DMS114 treated with DMSO at 0.1 percent for 48 hours (cell line): ENCODE measurements at regions not wholly inside any gene's neighbourhood (a gene's known extent, or its start where the extent isn't known, plus 50 kb on each side); places are given as distances from the start of the nearest gene placed in this dataset.

Experiments
- DNase-seq: peaks from one replicate; lab custom pipeline; 2025; ENCODE audit not compliant: unreplicated experiment; lab: John Stamatoyannopoulos, UW

DNA sequence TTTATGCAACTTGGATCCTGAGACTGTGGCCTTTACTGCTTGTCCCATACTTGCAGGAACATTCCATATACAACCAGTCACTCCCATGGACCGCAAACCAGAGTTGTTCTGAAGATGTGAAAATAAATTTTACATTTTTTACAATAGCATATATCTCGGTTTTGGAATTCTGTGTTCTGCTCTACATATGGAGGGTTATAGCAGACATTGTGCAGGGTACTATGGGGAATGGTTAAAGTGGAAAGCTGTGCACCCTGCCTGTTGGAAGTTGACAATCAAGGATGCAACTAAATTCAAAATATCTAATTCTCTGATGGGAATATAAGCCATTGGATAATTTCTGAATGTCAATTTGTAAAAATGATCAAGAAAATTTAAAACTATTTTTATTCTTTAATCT, 603.3 kb downstream of the RAB28 start:
- DNase-seq = no peak

GRCh38 chr4:12879496-12879895, 604.6 kb downstream of the RAB28 start:
- DNase-seq = no peak

DNA sequence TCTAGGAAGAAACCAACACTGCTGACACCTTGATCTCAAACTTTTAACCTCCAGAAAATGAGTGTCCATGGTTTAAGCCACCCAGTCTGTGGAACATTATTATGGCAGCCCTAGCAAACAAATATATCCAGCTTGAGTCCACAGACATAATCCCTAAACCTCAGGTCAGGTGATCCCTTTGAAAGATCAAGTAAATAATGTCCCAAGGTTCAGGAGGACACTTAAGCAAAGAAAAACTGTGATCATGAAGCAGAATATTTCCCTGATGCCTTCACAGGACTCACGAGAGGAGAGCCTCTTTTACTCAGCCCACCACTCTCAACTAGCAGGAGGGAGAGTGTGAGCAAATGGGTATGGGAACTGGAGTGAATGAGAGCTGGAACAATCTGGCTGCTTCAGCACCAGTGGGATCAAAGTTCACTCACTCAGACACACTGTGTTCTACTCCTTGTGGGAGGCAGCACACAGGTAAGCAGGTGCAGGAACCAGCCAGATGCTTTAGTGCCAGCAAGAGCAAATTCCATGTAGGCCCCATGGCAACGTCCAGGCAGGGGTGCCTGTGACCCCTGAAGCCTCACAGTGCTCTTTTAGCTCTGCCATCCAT, 608.4 kb downstream of the RAB28 start:
- DNase-seq = no peak

DNA sequence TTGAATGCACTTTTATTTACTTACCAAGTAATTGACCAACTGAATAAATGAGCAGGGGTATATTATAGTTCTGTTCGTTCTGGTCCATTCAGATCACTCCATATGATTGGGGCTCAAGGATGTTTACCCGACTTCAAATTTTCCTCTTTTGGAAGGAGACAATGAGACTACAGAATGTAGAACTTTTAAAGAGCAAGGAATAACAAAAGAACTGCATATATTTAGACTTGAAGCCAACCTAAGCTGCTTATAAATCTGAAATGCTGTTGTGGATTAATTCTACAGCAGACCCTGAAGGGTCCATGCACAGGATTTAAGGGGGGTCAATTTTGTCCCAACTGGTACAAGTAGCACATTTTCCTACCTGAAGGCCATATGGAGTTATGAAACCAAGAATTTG, 610.8 kb downstream of the RAB28 start:
- DNase-seq = no peak

DNA sequence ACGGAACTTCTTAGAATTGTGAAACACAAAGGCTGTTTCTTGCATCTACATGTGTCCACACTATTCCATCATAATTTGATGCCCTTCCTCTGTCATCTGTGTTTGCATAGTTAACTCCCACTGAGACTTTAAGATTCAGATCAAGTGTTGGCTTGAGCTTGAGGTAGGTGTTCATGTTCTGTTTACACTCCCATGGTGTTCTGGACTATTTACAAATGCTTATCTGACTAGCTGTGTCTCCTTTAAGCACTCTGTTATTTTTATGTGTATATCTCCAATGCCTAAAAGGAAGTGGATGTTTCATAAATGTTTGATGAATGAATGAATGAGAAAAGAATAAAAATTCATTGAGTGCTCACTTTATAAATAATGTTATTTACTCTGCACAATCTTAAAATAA, 622.7 kb downstream of the RAB28 start:
- no peak for DNase-seq

DNA sequence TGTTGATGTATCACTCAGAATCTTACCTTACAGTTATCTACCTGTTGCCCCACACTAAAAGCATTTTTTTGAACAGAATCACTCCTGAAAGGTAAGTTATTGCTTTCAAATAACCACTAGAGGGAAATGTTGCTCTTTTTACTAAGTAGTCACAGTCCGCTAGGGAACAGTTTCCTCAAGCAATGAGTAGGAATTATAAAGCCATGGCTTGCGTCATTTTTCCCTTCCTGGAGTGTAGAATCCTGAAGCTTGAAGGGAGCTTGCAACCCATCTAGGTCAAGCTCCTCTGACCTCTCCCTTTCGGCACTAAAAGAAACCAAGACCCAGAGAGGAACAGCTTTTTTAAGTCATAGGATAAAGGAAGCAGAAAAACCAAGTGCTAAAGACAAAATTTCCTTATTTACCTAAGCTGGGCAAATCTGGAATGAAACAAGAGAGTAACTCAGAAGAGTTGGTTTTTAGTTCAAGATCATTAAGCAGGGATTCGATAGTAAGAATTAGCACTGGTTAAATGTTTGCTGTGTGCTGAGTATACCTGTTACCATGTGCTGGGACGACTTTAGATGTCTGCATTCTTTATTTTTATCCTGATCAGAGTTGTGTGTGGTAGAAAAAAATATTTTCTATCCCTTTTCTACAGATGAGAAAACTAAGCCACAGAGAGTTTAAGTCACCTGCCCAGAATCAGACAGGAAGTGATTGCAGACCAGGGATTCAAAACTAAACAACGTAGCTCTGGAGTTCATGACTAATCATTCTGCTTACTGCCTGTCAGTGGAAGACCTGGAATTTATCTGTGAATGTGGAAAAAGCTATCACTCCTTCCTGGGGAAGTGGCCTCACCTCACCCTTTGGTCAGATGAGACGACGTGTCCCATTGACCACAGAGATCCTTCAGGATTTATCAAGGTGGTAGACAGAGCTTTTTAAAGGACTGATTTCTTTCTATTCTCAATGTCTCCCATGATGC, 631.5 kb downstream of the RAB28 start:
- peak; percentile 62 for DNase-seq

- DNase-seq = no peak
These were observed 637.8 kb downstream of the RAB28 start for GRCh38 chr4:12846368-12846767.

DNA sequence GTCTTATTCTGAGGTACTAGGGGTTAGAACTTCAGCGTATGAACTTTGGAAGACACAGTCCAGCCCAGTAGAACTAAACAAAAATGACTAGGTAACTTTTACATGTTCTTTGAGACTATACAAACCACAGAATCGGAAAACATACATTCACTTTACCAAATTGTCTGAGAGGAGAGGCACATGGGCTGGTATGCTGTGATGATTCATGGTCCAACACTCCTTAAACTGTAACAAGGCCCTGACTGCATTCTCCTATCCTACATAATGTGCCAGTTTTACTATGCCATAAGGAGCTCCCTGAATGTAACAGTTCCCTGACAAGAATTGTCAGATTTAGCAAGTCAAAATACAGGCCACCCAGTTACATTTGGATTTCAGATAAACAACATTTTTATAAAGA, 640.0 kb downstream of the RAB28 start:
- no peak for DNase-seq

GRCh38 chr4:12827966-12828365, 656.2 kb downstream of the RAB28 start:
- no peak for DNase-seq

- DNase-seq = no peak
These were observed 692.6 kb downstream of the RAB28 start for GRCh38 chr4:12791536-12791935.

DNA sequence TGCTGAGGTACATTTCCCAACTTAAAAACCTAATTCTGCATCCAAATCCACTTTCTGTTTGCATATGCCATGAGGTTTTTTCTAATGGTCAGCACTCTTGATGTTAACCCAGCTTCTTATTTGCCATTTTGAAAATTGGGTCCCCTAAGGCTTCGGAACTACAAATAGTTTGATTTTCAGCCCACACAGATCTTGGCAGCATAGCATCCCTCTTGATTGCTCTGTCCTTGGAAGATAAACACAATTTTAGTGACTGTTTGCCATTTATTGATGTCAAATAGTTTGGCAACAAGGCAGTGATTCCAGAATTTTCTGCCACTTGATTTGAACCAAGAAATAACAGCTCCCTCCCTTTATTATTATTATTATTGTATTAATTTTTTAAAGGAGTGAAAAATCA, 696.9 kb downstream of the RAB28 start:
- DNase-seq = no peak

DNA sequence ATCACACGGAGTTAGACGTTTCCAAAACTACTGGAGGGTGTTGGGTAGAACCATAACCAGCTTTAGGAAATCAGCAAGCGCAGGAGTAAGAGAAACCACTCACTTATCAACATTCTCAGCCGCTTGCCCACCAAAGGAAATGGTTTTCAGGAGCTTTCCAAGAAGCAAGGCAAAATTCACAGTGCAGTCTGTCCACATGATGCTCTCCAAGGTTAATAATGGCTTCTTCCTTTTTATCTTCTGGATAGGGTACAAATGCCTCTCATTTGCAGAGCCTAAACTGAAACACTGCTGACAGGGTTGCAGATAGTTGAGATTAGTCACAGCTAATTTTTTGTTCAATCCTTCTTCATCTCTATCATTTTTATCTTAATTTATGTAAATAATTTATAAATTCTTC, 705.4 kb downstream of the RAB28 start:
- DNase-seq = no peak

GRCh38 chr4:12778191-12778590, 705.9 kb downstream of the RAB28 start:
- no peak for DNase-seq

- no peak for DNase-seq
These were observed 713.8 kb downstream of the RAB28 start for GRCh38 chr4:12770351-12770750.

GRCh38 chr4:12761694-12762093, 722.4 kb downstream of the RAB28 start:
- DNase-seq = no peak

- no peak for DNase-seq
These were observed 737.0 kb downstream of the RAB28 start for GRCh38 chr4:12747154-12747553.

DNA sequence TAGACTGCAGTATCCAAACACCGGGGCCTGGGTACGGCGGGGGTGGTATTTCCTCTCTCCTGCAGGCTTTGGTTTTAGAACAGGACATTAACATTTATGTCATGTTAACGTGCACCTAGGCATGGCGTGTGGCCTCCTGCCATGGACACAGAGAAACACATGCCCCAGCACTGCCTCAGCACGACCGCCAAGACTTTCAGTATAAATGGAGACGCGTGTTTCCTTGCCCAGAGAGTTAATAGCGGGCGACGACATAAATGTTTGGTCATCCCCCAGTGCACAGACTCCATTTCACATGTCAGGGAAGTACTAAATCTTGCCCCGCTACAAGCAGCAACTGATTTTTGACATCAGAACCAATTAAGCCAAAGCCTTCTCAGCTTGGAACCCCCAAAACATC, 737.9 kb downstream of the RAB28 start:
- DNase-seq = no peak

- DNase-seq = no peak
These were observed 749.6 kb downstream of the RAB28 start for GRCh38 chr4:12734586-12734985.

DNA sequence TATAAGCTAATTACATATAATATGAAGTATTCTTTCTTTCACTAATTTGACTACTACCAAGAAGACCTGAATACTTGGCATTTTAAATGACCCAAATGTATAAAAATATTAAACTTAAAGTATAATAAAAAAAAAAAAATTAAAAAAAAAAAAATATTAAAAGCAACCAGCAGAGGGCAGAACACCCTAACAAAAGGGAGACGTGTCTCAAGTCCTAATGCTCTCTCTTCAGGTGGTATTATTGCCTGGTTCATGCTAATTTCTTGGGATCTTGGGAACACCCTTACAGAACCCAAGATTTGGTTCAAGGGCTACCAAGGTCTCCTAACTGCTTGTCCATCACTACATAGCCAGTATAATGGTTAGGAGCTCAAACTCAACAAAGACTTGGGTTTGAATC, 754.8 kb downstream of the RAB28 start:
- DNase-seq = no peak

DNA sequence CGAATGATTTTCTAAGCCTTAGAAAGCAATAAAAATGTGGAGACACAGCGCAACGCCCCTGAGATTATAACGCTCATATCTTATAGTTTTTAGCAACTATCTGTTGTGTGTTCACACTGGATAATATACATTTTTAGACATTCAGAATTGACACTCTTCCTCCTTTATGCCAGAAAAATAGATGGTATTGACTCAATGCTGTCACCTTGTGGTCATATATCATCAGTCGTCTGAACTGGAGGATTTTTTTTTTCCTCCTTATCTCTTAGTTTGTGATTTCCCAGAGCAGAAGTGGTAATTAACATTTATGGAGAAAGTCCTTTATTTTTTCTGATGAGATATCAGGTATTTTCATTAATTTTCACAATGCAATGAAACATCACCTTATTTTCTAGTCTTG, 759.6 kb downstream of the RAB28 start:
- DNase-seq = no peak

GRCh38 chr4:12723849-12724447, 760.2 kb downstream of the RAB28 start:
- no peak for DNase-seq

DNA sequence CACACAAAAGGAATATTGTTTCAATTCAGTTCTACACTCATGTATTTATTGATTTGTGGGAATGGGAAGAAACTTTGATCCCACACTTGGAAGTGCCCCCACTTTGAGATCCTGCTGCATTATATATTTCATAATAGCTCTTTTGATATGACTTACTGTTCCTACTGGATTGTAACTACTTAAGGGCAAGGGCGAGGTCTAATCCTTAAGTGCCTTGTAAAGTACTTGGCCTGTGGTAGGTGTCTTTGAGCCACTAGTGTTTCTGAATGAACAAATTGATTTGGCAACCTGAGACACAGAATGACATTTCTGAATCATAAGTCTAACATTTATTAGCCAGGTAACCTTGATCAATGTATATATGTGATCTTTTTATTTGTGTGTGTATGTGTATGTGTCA, 767.2 kb downstream of the RAB28 start:
- DNase-seq = no peak
